ENCODE measurements at regions not wholly inside any gene's neighbourhood (a gene's known extent, or its start where the extent isn't known, plus 50 kb on each side); places are given as distances from the start of the nearest gene placed in this dataset.
A peak's percentile ranks its signal among the peaks of the same experiment; 100 is the strongest.
"Not testable (repeated sequence)": the region's sequence is repeated elsewhere in the genome, so short reads cannot be mapped to it uniquely, and the experiment has no call there.

GRCh38 chrX:45422216-45422925 is 221.7 kb upstream of the DIPK2B start:
- DNase-seq, result peak; percentile 77
- peaks cover 2% of the 10 kb centered on the region; the same call in 1 of the 2 replicates for H3K27me3 Mint-ChIP-seq (ENCODE audit: insufficient read depth)
- H3K27ac Mint-ChIP-seq, result peak overlapping the region; percentile 89

GRCh38 chrX:45421806-45422205 is 221.1 kb upstream of the DIPK2B start:
- no peak for TF ChIP-seq CTCF (IDR thresholded peaks at IDR 0.05)
- H3K4me1 Mint-ChIP-seq (ENCODE audit: low read depth), result peaks cover 57% of the 10 kb centered on the region
- peaks cover 33% of the 10 kb centered on the region for H3K36me3 Mint-ChIP-seq (ENCODE audit: low read depth)
- H3K4me3 Mint-ChIP-seq, result no peak overlapping the region
- H3K9me3 Mint-ChIP-seq, result 0 out of 2 replicates have a peak, but pooled peaks cover 4% of the 10 kb centered on the region
- peak overlapping the region; percentile 89 for H3K27ac Mint-ChIP-seq
- peak; percentile 3 for DNase-seq
- H3K27me3 Mint-ChIP-seq (ENCODE audit: insufficient read depth), result peaks cover 2% of the 10 kb centered on the region; the same call in 1 of the 2 replicates

More at GRCh38 chrX:45422216-45422925, 221.7 kb upstream of the DIPK2B start:
- Mint-ChIP-seq H3K9me3 (0 out of 2 replicates have a peak, but pooled peaks cover 4% of the 10 kb centered on the region), H3K4me3 (no peak overlapping the region), H3K36me3 (ENCODE audit: low read depth) (peaks cover 28% of the 10 kb centered on the region), H3K4me1 (ENCODE audit: low read depth) (peaks cover 58% of the 10 kb centered on the region)
- TF ChIP-seq CTCF (IDR thresholded peaks at IDR 0.05), result no peak

GRCh38 chrX:45404206-45404605 is 203.5 kb upstream of the DIPK2B start:
- Mint-ChIP-seq H3K9me3 (peaks cover 9% of the 10 kb centered on the region), H3K4me1 (ENCODE audit: low read depth) (peaks cover 18% of the 10 kb centered on the region), H3K27ac (no peak overlapping the region), H3K36me3 (ENCODE audit: low read depth) (peaks cover 20% of the 10 kb centered on the region), H3K27me3 (ENCODE audit: insufficient read depth) (no peaks in the 10 kb centered on the region; the same call in none of the 2 replicates), H3K4me3 (no peak overlapping the region)
- TF ChIP-seq CTCF (IDR thresholded peaks at IDR 0.05), result no peak
- no peak for DNase-seq

- DNase-seq, result no peak
- no peaks in the 10 kb centered on the region; the same call in none of the 2 replicates for H3K27me3 Mint-ChIP-seq (ENCODE audit: insufficient read depth)
- H3K36me3 Mint-ChIP-seq (ENCODE audit: low read depth), result peaks cover 16% of the 10 kb centered on the region
- TF ChIP-seq CTCF (IDR thresholded peaks at IDR 0.05), result no peak
- H3K9me3 Mint-ChIP-seq, result peaks cover 9% of the 10 kb centered on the region
- H3K27ac Mint-ChIP-seq, result no peak overlapping the region; the same call in 1 of the 2 replicates
- no peak overlapping the region for H3K4me3 Mint-ChIP-seq
- peaks cover 18% of the 10 kb centered on the region for H3K4me1 Mint-ChIP-seq (ENCODE audit: low read depth)
Measured at GRCh38 chrX:45401923-45402322, 201.2 kb upstream of the DIPK2B start.

GRCh38 chrX:45400951-45401725 is 200.5 kb upstream of the DIPK2B start:
- H3K9me3 Mint-ChIP-seq; H3K27me3 Mint-ChIP-seq (ENCODE audit: insufficient read depth); DNase-seq: not testable (repeated sequence)
- peaks cover 11% of the 10 kb centered on the region for H3K36me3 Mint-ChIP-seq (ENCODE audit: low read depth)
- peak overlapping the region; percentile 44; the same call in 1 of the 2 replicates for H3K4me3 Mint-ChIP-seq
- H3K27ac Mint-ChIP-seq, result peak overlapping the region; percentile 78
- peaks cover 18% of the 10 kb centered on the region for H3K4me1 Mint-ChIP-seq (ENCODE audit: low read depth)

Measured in HFFc6 (cell line).